SU-DHL-6 (cell line): ENCODE measurements at regions not wholly inside any gene's neighbourhood (a gene's known extent, or its start where the extent isn't known, plus 50 kb on each side); places are given as distances from the start of the nearest gene placed in this dataset.

Experiments
- H2AFZ ChIP-seq: fragments of 200-600 bp; sonication (generic); 2 replicates; pipeline ENCODE4 v1.6.1; 2014; ENCODE audit warnings: low read depth, mild to moderate bottlenecking, moderate library complexity, mixed read lengths, antibody characterized with exemption, low read length; ENCODE audit not compliant: severe bottlenecking
- H3F3A ChIP-seq: fragments of 200-600 bp; shearing (Covaris generic); 2 replicates; pipeline ENCODE4 v1.6.0; 2016; ENCODE audit warnings: antibody characterized with exemption, mild to moderate bottlenecking; ENCODE audit not compliant: insufficient read depth
- H3K27ac ChIP-seq: fragments of 200-600 bp; sonication (generic); 2 replicates; pipeline ENCODE4 v1.5.1; 2016; ENCODE audit warnings: low read depth, mild to moderate bottlenecking, low read length, moderate library complexity, mixed read lengths
- H3K27me3 ChIP-seq: fragments of 200-600 bp; sonication (generic), shearing (Covaris generic); 2 replicates; pipeline ENCODE4 v1.6.0; 2014; ENCODE audit warnings: mild to moderate bottlenecking, low read length
- H3K36me3 ChIP-seq: fragments of 200-600 bp; sonication (generic); 2 replicates; pipeline ENCODE4 v1.6.1; 2014; ENCODE audit warnings: mild to moderate bottlenecking, low read length, mixed read lengths
- H3K4me2 ChIP-seq: fragments of 300-600, 200-600 bp; shearing (Covaris generic), sonication (generic); 2 replicates; pipeline ENCODE4 v1.6.0; 2014; ENCODE audit warnings: low read length, low read depth, mild to moderate bottlenecking; ENCODE audit not compliant: poor library complexity, severe bottlenecking
- H3K4me3 ChIP-seq: fragments of 200-600 bp; sonication (generic); 2 replicates; pipeline ENCODE4 v1.5.1; 2014; ENCODE audit warnings: antibody characterized with exemption, low read length, mild to moderate bottlenecking, mixed read lengths; ENCODE audit not compliant: insufficient read depth, poor library complexity, severe bottlenecking
- H3K79me2 ChIP-seq: fragments of 200-600 bp; sonication (generic); 2 replicates; pipeline ENCODE4 v1.6.1; 2014; ENCODE audit warnings: mild to moderate bottlenecking, low read length, moderate library complexity; ENCODE audit not compliant: insufficient read depth
- H3K9ac ChIP-seq: fragments of 200-600 bp; sonication (generic); 2 replicates; pipeline ENCODE4 v1.7.0; 2014; ENCODE audit warnings: mild to moderate bottlenecking, low read length
- H3K9me2 ChIP-seq: fragments of 200-600 bp; sonication (generic); replicated peaks from 2 replicates; pipeline ENCODE4 v1.6.1; 2014; ENCODE audit warnings: low read length; ENCODE audit not compliant: insufficient read depth
- H3K9me3 ChIP-seq: fragments of 200-600 bp; sonication (generic); 2 replicates; pipeline ENCODE4 v1.6.1; 2014; ENCODE audit warnings: low read length, mixed read lengths; ENCODE audit not compliant: insufficient read depth
- H4K20me1 ChIP-seq: fragments of 200-600 bp; sonication (generic); 2 replicates; pipeline ENCODE4 v1.6.1; 2014; ENCODE audit warnings: low read depth, mild to moderate bottlenecking, antibody characterized with exemption, low read length, moderate library complexity, mixed read lengths
- CTCF ChIP-seq: fragments of 200-600 bp; sonication (generic); IDR thresholded peaks from one replicate; pipeline ENCODE4 v1.5.1; 2017; ENCODE audit warnings: antibody characterized with exemption, mild to moderate bottlenecking, low read length, moderate library complexity; ENCODE audit not compliant: insufficient read depth, poor library complexity, severe bottlenecking
- EZH2phosphoT487 ChIP-seq: fragments of 200-600 bp; sonication (generic), shearing (Covaris generic); conservative IDR thresholded peaks from 2 replicates; pipeline ENCODE4 v1.6.1; 2018; ENCODE audit warnings: mild to moderate bottlenecking, antibody characterized with exemption, low read length, moderate library complexity, mixed read lengths

- no peaks in the 10 kb centered on the region for H3F3A ChIP-seq
- no peak overlapping the region for H2AFZ ChIP-seq
- no peaks in the 10 kb centered on the region for H3K9me3 ChIP-seq
- no peaks in the 10 kb centered on the region for H3K79me2 ChIP-seq
- no peaks in the 10 kb centered on the region for H4K20me1 ChIP-seq
- H3K4me3 ChIP-seq, result no peak overlapping the region
- H3K36me3 ChIP-seq, result no peaks in the 10 kb centered on the region
- H3K4me2 ChIP-seq, result no peak overlapping the region
- no peaks in the 10 kb centered on the region for H3K27me3 ChIP-seq
- TF ChIP-seq EZH2phosphoT487 (no peak), CTCF (no peak)
- no peak overlapping the region for H3K27ac ChIP-seq
- no peak overlapping the region for H3K9ac ChIP-seq
- H3K9me2 ChIP-seq, result no peaks in the 10 kb centered on the region
These were observed 377.1 kb upstream of the TPM1 start for GRCh38 chr15:62665449-62665848.

- no peak overlapping the region for H3K4me2 ChIP-seq
- H3K9me2 ChIP-seq, result no peaks in the 10 kb centered on the region
- H3K79me2 ChIP-seq, result no peaks in the 10 kb centered on the region
- TF ChIP-seq CTCF (no peak), EZH2phosphoT487 (no peak)
- no peaks in the 10 kb centered on the region for H3K27me3 ChIP-seq
- no peaks in the 10 kb centered on the region for H3F3A ChIP-seq
- H2AFZ ChIP-seq, result no peak overlapping the region
- H3K27ac ChIP-seq, result no peak overlapping the region
- no peaks in the 10 kb centered on the region for H3K36me3 ChIP-seq
- no peaks in the 10 kb centered on the region for H4K20me1 ChIP-seq
- H3K9me3 ChIP-seq, result no peaks in the 10 kb centered on the region
- H3K4me3 ChIP-seq, result no peak overlapping the region
- H3K9ac ChIP-seq, result no peak overlapping the region
These were observed 376.5 kb upstream of the TPM1 start for GRCh38 chr15:62666046-62666445.

GRCh38 chr15:62672268-62672667 is 370.3 kb upstream of the TPM1 start:
- no peak overlapping the region for H3K27ac ChIP-seq
- no peak overlapping the region for H2AFZ ChIP-seq
- H3K4me2 ChIP-seq, result no peak overlapping the region
- TF ChIP-seq EZH2phosphoT487 (no peak), CTCF (no peak)
- no peaks in the 10 kb centered on the region for H3F3A ChIP-seq
- no peak overlapping the region for H3K9ac ChIP-seq
- H3K9me3 ChIP-seq, result no peaks in the 10 kb centered on the region
- no peaks in the 10 kb centered on the region for H3K9me2 ChIP-seq
- no peaks in the 10 kb centered on the region for H3K36me3 ChIP-seq
- H3K27me3 ChIP-seq, result no peaks in the 10 kb centered on the region
- H3K4me3 ChIP-seq, result no peak overlapping the region
- no peaks in the 10 kb centered on the region for H4K20me1 ChIP-seq
- no peaks in the 10 kb centered on the region for H3K79me2 ChIP-seq
